ENCODE measurements at regions not wholly inside any gene's neighbourhood (a gene's known extent, or its start where the extent isn't known, plus 50 kb on each side); places are given as distances from the start of the nearest gene placed in this dataset.

GRCh38 chr4:12846368-12846767 is 637.8 kb downstream of the RAB28 start:
- TF ChIP-seq CTCF (IDR thresholded peaks at IDR 0.05) (no peak), POLR2A (IDR thresholded peaks at IDR 0.05) (no peak), EP300 (IDR thresholded peaks at IDR 0.05) (no peak), POLR2AphosphoS5 (IDR thresholded peaks at IDR 0.05) (no peak)
- ATAC-seq (ENCODE audit: low FRiP score in 2 of 2) (no peak), DNase-seq (no peak)
- H3K4me1 ChIP-seq, result no peaks in the 10 kb centered on the region
- no peak overlapping the region for H3K27ac ChIP-seq
- 35 to 38% methylated on average over 4 of the region's 4 CpGs for WGBS, 2 donors
- no peaks in the 10 kb centered on the region for H3K9me3 ChIP-seq
- H3K4me3 ChIP-seq, result no peak overlapping the region
- H3K27me3 ChIP-seq, result no peaks in the 10 kb centered on the region
- no peaks in the 10 kb centered on the region for H3K36me3 ChIP-seq

GRCh38 chr4:12844141-12844540 is 640.0 kb downstream of the RAB28 start:
- Histone ChIP-seq H3K4me3 (no peak overlapping the region), H3K27ac (no peak overlapping the region), H3K4me1 (no peaks in the 10 kb centered on the region), H3K27me3 (no peaks in the 10 kb centered on the region), H3K9me3 (no peaks in the 10 kb centered on the region), H3K36me3 (no peaks in the 10 kb centered on the region)
- WGBS, 2 donors, result 85 to 94% methylated on average over 2 of the region's 2 CpGs
- TF ChIP-seq POLR2AphosphoS5 (IDR thresholded peaks at IDR 0.05), result no peak
- no peak for TF ChIP-seq CTCF (IDR thresholded peaks at IDR 0.05)
- no peak for TF ChIP-seq POLR2A (IDR thresholded peaks at IDR 0.05)
- no peak for TF ChIP-seq EP300 (IDR thresholded peaks at IDR 0.05)
- DNase-seq, result no peak
- ATAC-seq (ENCODE audit: low FRiP score in 2 of 2), result no peak

DNA sequence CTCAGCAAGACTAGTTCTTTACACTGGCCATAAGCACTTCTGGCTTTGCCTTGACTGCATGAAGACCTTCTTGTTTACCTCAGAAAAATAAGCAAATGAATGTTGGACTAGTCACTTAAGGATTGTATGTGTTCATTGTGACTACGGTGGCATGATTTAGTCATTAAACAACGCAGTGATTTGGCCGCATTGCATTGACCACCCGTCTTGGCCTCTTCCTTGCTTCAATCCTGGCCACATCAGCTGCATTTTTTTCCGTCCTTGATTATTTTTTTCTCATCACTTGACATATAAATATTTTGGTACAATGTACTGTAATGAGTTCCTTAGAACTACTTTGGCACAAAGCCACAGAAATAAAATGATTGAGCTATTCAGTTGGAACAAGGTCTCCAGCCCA is 656.2 kb downstream of the RAB28 start:
- WGBS, 2 donors, result 71 to 74% methylated on average over 5 of the region's 5 CpGs
- H3K4me3 ChIP-seq, result no peak overlapping the region
- H3K4me1 ChIP-seq, result no peaks in the 10 kb centered on the region
- no peak for DNase-seq
- no peaks in the 10 kb centered on the region for H3K36me3 ChIP-seq
- no peaks in the 10 kb centered on the region for H3K9me3 ChIP-seq
- no peaks in the 10 kb centered on the region for H3K27me3 ChIP-seq
- no peak overlapping the region for H3K27ac ChIP-seq
- no peak for ATAC-seq (ENCODE audit: low FRiP score in 2 of 2)
- no peak for TF ChIP-seq CTCF (IDR thresholded peaks at IDR 0.05)
- TF ChIP-seq POLR2AphosphoS5 (IDR thresholded peaks at IDR 0.05), result no peak
- TF ChIP-seq EP300 (IDR thresholded peaks at IDR 0.05), result no peak
- no peak for TF ChIP-seq POLR2A (IDR thresholded peaks at IDR 0.05)

DNA sequence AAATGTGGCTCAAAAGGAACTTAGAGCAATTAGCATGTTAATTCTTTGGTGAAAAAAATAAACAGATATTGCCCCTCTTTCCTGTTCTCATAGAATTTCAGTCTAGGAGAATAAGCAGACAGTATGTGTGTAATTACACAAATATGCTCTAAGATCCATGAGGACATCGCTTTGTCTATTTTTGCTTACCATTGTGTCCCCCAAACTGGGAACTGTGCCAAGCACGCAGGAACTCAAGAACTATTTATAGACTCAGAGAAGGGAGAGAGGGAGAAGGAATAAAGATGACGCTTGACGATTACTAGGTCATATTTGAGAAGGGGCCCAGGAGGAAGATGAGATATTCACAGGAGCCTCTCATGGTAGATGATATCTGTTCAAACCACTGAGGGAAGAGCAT is 692.6 kb downstream of the RAB28 start:
- ATAC-seq (ENCODE audit: low FRiP score in 2 of 2), result no peak
- no peak for DNase-seq
- Histone ChIP-seq H3K9me3 (peaks cover 0 to 7% (median 3%) of the 10 kb centered on the region in 4 donors), H3K27ac (no peak overlapping the region), H3K4me3 (no peak overlapping the region), H3K4me1 (no peaks in the 10 kb centered on the region), H3K27me3 (no peaks in the 10 kb centered on the region), H3K36me3 (no peaks in the 10 kb centered on the region)
- WGBS, 2 donors, result 38 to 42% methylated on average over 4 of the region's 4 CpGs
- no peak for TF ChIP-seq POLR2AphosphoS5 (IDR thresholded peaks at IDR 0.05)
- no peak for TF ChIP-seq EP300 (IDR thresholded peaks at IDR 0.05)
- no peak for TF ChIP-seq CTCF (IDR thresholded peaks at IDR 0.05)
- no peak for TF ChIP-seq POLR2A (IDR thresholded peaks at IDR 0.05)

DNA sequence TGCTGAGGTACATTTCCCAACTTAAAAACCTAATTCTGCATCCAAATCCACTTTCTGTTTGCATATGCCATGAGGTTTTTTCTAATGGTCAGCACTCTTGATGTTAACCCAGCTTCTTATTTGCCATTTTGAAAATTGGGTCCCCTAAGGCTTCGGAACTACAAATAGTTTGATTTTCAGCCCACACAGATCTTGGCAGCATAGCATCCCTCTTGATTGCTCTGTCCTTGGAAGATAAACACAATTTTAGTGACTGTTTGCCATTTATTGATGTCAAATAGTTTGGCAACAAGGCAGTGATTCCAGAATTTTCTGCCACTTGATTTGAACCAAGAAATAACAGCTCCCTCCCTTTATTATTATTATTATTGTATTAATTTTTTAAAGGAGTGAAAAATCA is 696.9 kb downstream of the RAB28 start:
- no peaks in the 10 kb centered on the region for H3K36me3 ChIP-seq
- H3K27ac ChIP-seq, result no peak overlapping the region
- no peak for TF ChIP-seq CTCF (IDR thresholded peaks at IDR 0.05)
- no peak for TF ChIP-seq POLR2AphosphoS5 (IDR thresholded peaks at IDR 0.05)
- WGBS, 2 donors, result 77 to 89% methylated on average over 1 of the region's 1 CpG
- peaks cover 0 to 7% (median 3%) of the 10 kb centered on the region in 4 donors for H3K9me3 ChIP-seq
- no peaks in the 10 kb centered on the region for H3K27me3 ChIP-seq
- ATAC-seq (ENCODE audit: low FRiP score in 2 of 2) (no peak), DNase-seq (no peak)
- no peak overlapping the region for H3K4me3 ChIP-seq
- H3K4me1 ChIP-seq, result no peaks in the 10 kb centered on the region
